Spleen (tissue), 7 donors: ENCODE measurements at regions not wholly inside any gene's neighbourhood (a gene's known extent, or its start where the extent isn't known, plus 50 kb on each side); places are given as distances from the start of the nearest gene placed in this dataset.
"Not testable (repeated sequence)": the region's sequence is repeated elsewhere in the genome, so short reads cannot be mapped to it uniquely, and the experiment has no call there.

Source experiments
- CTCF ChIP-seq, 11 experiments: fragments of 200-600 bp in 7 of 11; fragments of 450-650 bp in 4 of 11; sonication (generic) in 4 of 11; IDR thresholded peaks in 8 of 11; conservative IDR thresholded peaks in 3 of 11; 1 replicate in 7 of 11; 2 replicates in 4 of 11; pipeline versions ENCODE4 v1.4.0 to v1.8.0; 2016 to 2021; ENCODE audit warnings: antibody characterized with exemption in 11 of 11, inconsistent platforms in 4 of 11, mild to moderate bottlenecking in 1 of 11
- POLR2A ChIP-seq, 3 donors: fragments of 450-650 bp; IDR thresholded peaks; one replicate each; pipeline ENCODE4 v1.5.1; 2017; ENCODE audit warnings: antibody characterized with exemption in 3 of 3, mild to moderate bottlenecking in 1 of 3
- POLR2AphosphoS5 ChIP-seq, 3 donors: sonication (generic); formaldehyde crosslinking; IDR thresholded peaks; one replicate each; pipeline ENCODE4 v1.5.1; 2017; ENCODE audit warnings: antibody characterized with exemption in 3 of 3
- donor health status: DM: no; HTN: no; CAD: no; lungs with moderate emphysema.
- donor health status: DM: no; HTN: no; CAD: no.
- donor health status: DM: no; HTN: no; CAD: no.

GRCh38 chr9:66647675-66648074 is 252.8 kb upstream of the ZNF658 start:
- TF ChIP-seq POLR2A (IDR thresholded peaks at IDR 0.05); CTCF (IDR thresholded peaks at IDR 0.05 in 8 of 11, conservative IDR thresholded peaks at IDR 0.05 in 3 of 11); POLR2AphosphoS5 (IDR thresholded peaks at IDR 0.05): not testable (repeated sequence)
